NCI-H2107 treated with DMSO at 0.1 percent for 48 hours (cell line): ENCODE measurements at regions not wholly inside any gene's neighbourhood (a gene's known extent, or its start where the extent isn't known, plus 50 kb on each side); places are given as distances from the start of the nearest gene placed in this dataset.

Source experiments
- DNase-seq: peaks from one replicate; lab custom pipeline; 2025; ENCODE audit not compliant: unreplicated experiment; lab: John Stamatoyannopoulos, UW

DNA sequence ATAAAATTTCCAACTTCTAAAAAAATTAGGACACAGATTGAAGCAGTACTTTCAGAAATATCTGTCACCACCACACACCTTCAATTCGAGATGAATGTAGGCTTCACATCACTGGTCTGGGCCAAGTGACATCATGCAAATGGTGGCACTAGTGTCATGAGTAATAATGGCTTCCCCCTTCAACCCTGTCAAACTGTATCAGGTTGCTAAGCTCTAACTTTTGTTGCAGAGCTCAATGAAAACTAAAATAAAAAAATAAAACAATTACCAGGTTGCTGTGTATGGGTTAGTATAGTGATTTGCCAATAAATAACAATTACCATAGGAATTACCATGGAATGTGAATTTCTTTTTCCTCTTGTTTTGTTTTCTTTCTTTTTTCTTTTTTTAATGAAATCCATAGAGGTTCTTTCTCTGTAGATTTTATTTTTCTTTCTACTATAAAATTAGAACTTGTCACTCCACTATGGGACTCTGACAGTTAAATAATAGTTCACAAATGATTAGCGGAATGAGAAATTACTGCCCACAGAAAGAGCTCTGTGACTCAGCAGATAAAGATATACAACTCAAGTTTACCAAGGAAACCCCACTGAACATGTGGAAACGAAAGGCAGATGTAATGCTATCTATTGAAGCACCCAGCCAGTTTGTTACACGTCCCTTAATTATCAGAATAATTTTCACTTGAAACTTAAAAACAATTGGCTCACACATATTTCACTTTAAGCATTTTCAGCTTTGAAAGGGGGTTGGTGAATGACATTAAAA, 783.8 kb upstream of the WWC1 start:
- no peak for DNase-seq

DNA sequence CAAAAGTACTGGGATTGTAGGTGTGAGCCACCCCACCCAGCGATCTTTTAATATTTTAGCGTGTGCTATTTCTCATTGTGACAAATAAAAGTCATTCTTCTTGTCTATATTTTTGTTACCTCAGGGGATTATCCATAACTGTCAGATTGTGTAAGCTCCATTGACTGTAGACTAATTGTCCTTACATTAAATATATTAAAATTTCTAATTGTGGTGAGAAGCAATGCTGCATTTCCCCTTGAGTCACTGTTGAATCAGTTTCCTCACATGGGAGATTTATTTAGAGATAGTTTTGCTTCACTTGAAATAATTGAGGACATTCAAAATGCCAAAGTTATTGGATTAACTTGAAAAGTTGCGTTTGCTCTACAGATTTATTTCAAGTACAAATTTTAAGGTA, 782.4 kb upstream of the WWC1 start:
- DNase-seq: no peak

DNA sequence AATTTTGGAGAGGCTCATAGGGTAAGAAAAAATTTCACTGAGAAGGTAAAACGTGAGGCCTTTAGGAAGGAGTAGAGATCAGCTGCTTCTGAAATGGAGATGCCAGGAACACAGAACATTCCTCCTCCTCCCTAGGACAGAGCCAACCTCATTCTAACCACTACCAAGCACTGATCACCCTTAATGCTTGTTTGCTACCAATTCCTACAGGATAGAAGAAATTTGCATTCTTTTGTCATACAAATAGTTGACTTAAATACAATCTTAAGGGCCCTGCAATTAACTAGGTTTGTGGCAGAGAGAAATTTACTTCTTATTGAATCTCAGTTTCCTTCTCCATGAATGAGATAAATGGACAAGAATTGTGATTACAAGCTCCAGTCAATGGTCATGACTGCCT, 780.2 kb upstream of the WWC1 start:
- DNase-seq: no peak

DNA sequence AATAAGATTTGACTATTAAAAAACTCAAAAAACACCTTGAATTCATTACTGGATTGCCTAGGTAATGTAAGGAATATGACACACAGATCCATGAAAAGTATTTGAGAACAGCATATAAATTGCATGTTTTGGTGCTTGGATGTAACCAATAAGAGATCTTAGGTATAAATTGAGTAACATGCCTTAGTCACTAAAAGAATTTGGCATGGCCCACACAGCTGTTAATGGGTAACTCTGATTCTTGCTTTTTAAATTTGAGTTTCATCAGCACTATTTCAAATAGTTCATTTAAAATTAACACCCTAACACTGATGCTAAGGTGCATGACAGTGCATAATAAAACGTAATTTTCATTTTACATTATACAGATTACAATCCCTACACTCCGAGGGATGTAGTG, 779.3 kb upstream of the WWC1 start:
- no peak for DNase-seq

DNA sequence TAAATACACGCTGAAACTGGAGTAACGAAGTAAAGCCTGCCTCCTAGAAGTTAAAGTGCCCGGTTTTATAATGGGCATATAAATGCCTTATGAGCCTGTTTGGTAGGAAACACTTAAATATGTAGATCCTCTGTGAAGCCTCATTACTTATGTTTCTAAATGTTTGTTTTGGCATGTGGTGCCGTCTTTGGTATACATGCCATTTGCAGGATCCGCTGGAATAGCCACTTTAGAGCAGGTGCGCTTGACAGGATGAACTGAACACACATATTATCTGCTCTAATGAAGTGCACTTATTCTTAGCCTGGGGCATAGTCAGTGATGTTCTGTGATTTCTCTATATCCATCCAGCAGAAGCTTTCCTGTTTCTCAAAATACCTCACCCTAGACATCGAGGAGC, 778.1 kb upstream of the WWC1 start:
- no peak for DNase-seq

DNA sequence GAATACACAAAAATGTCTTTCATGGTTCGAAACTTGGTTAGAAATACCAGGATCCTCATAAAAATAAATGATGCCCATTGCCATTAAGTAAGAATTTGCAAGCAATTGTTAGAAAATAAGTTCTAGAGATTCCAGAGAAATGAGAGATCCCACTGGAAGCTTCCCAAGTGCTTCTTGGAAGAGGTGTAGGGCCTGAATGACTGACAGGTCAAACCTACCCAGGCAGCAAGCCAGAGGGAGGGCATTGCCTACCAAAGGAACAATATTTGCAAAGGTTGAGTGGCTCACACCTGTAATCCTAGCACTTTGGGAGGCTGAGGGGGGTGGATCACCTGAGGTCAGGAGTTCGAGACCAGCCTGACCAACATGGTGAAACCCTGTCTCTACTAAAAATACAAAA, 777.0 kb upstream of the WWC1 start:
- no peak for DNase-seq

DNA sequence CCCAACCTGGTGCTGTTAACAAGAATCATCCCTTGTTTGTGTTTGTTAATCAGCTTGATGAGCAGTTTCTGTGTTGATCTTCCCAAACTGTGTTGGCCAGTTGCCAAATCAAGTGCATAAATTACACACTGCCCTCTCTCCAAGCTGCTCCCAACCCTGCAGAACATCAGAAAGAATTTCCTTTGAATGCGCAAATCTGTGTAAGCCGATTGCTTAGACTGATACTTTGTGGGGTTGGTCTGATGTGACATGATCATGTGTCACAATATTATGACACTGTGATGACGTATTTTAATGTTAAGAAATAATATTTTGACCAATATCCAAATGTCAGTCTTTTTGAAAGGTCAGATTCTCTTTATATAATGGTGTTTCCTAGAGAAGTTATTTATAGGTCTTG, 766.4 kb upstream of the WWC1 start:
- no peak for DNase-seq

DNA sequence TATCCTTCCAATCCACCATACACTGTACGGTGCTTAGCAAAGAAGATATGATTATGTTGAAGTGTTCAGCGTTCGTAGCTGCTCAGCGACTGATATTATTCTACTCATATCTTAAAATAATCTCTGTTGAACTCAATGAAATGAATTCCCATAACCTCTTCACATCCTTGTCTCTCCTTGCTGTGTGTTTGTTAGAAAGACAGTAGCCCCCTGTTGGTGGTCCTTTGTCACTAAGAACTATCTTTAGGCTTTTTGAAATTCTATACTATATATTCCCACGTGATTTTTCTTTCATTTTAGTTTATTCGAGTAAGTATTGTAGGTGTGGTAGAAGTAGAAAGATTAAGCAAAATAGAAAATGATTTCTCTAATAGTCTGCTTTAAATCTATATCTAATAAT, 762.8 kb upstream of the WWC1 start:
- no peak for DNase-seq

DNA sequence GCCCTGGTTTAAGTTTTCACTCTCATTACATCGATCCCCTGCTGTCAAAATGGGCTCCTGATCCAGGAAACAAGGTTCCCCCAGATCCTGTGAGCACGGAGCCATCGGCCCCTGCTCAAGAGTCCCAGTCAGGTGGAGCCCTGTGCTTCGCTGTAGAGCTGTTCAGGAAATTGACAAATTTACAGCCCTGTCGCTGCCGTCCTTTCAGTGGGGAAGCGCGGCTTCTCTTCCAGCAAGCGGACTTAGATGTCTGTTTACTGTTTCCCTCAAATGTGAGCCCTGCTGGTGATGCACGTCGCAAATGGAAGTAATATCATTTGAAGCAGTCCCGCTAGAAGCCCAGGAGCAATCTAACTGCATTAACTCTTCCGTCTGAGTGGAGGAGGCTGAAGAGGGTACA, 760.9 kb upstream of the WWC1 start:
- no peak for DNase-seq

DNA sequence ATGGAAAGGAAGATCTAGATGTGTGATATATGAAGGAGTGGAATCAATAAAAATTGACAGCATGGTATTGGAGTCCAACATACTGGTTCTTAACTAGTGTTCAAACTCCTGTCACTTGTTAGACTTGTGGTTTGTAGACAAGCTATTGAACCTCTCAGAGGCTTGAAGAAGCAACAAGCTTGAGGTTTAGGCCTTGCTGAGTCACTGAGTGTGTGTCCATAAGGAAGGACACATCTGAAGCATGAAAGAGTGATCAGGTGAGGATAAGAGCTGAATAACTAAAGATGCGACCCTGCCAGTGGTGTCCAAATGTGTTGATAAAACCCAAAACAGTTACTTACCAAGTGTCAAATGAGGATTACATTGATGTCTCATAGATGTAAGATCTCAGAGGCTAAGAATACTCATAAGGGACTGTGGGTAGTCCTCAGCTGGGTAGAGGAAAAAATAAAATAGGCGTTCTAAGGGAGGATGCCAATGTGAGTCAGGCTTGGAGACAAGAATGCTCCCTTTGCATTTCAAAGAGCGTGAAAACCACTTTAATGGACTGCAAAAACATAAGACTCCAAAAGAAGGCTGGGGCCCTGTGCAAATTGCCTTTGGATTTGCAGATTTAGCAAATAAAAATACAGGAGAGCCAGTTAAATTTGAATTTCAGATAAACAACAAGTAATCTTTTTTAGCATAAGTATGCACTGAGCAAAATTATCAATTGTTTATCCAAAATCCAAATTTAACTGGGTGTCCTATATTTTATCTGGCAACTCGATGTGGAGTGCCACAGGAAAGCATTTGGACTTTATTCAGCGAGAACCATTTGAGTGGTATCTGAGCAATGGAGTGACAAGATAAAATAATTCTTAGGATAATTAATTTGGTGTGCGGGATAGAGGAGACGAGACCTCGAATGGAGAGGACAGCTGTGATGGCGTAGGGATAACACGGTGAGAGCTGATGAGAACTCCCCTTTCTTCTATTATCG, 757.3 kb upstream of the WWC1 start:
- no peak for DNase-seq

DNA sequence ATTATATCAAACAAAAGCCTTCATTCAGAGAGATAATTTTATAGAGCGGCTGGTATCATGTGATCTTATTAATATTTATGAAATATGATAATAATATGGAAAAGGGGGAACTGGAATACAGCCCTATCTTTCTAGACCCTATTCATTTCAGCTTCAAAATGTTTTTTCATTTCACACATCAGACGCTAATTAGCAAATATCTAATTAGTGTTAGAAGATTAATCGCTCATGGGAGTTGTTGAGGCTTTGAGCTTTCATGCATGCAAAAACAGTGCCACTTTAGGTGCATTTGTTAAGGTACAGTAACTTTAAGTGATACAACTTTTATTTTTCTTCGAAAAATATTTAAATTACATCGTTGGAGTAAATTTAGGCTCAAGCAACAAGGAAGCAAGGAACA, 751.7 kb upstream of the WWC1 start:
- DNase-seq: no peak

DNA sequence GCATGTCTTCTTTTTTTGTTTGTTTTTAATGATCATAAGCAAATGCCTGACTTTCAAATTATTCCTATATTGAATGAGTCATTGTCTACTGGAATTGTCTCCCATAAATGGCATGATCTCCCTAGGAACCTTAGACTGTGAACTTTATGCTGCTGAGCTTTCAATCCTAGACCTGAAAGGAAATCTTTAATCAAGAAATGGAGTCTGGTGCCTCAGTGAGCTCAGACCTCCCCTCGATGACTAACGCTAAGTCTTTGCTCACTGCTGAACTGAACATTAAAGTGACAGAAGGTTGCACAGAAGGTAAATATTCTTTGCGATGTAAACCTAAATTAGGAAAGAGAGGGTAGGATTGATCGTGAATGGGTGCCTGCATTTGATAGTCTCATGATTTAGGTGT, 745.2 kb upstream of the WWC1 start:
- DNase-seq: no peak

DNA sequence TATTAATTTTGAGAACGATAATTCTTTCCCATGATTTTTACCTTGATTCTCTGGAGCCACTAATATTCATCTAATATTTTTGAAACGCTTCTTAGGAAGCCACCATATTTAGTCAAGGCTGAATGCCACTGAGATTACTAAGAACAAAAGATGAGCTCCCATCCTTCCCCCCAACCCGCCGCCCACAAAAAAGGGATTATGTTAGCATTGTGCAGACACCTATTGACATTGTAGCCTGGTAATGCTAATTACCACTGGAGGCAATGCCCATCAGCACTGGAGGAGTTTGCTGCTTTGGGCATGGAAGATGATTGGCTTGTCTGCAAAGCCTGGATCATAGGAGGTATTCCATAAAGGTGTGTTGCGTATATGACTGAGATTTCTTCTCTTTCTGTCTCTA, 739.1 kb upstream of the WWC1 start:
- DNase-seq: no peak

DNA sequence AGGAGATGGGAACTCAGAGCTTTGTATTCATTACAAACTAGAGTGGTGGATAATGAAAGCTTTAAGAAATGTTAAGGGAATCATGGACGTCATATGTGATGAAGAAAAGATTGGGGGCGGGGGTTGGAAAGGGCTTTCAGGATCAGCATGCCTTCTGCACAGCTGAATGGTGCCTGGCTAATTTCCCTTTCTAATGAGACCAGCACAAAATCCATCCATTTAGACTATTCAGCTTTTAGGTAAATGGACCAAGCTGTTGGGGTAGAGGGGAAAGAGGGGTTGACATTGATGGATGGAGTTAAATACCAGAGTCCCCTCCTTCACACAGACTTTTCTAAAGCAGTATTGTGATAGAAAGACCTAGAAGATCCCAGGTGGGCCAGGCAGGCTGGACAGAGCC, 737.9 kb upstream of the WWC1 start:
- DNase-seq: no peak

DNA sequence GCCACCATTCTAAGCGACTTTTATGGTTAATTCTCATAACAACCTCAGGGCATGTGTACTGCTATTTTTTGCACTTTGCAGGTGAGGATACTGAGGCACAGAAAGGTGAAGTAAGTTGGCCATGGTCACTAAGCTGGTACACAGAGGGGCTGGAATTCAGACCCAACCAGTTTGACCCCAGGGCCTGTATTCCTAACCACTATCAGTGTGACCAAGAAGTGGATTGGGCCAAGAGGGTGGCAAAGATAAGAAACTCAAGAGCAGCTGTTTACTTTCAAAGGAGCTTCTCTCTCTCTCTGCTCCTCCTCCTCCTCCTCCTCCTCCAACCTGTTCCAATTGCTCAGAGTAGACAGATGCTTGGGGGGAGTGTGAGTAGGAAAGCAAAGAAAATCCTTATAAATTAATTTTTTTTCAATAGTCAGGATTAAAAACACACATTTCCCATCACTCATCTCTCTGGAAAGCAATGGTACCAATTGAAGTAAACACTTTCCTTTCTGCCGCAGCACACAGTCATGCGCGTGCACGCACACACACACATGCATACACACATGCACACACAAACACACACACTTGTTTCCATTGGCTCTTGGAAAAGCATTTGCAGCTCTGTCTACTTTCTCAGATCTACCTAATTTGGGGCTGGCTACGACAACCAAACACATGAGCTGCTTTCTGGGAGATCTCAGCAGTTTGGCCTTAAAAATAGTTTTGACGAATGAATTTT, 736.7 kb upstream of the WWC1 start:
- no peak for DNase-seq

DNA sequence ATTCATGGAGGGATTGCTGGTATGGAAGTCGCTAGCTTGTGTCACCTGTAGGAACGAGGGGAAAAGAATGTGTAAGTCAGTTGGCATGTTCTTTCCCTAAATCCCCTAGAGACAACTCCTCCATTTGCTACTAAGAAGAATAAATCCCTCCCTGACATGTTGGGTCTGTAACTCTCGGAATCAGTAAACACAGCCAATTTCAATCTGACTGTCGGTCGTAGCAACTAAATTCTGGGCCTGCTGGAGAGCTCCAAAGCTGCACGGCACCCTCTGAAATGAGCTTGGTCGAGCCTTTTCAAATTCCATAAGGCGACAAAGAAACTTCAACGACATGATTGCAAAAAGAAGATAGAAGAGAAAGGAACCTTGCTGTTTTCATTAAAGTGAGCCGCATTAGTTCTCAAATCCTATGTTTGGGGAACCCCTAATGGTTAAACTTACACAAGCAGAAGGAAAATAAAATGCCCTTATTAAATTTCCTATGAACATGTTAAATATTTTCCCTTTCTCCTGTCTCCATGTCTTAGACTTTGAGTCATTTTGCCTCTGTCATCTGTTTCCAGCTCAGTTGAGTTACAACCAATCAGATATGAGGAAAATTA, 735.8 kb upstream of the WWC1 start:
- no peak for DNase-seq

DNA sequence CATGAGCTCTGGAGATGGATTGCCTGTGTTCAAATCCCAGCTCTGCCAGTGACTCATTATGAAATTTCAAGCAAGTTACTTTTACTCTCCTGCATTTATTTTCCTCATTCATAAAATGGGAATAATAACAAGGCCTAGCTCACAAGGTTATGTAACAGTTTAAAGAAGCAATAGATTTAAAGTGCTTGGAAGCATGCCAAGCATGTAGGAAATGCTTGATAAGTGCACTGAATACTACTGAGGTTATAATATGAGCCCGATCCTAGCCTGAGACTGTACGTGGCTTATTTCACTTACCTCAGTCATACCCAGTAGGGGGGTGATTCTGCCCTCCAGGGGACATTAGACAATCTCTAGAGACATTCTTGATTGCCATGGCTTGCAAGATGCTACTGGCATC, 734.1 kb upstream of the WWC1 start:
- no peak for DNase-seq

DNA sequence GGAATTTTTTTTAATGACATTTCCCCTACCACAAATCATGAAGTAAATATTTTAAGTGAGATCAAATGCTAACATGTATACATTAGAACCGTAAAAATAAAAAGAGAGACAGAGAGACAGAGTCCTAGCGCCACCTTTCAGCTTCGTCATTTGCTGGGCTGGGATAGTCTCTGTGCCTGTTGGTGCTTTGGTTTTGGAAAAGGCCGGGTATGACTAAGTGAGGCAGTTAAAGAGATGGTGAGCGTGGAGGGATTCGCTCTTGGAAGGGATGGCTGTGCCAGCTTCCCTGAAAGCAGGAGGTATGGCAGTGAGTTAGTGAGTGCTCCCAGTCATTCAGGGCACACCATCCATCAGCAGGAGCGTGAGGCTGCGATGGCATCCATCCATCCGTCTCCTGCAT, 729.6 kb upstream of the WWC1 start:
- DNase-seq: no peak

DNA sequence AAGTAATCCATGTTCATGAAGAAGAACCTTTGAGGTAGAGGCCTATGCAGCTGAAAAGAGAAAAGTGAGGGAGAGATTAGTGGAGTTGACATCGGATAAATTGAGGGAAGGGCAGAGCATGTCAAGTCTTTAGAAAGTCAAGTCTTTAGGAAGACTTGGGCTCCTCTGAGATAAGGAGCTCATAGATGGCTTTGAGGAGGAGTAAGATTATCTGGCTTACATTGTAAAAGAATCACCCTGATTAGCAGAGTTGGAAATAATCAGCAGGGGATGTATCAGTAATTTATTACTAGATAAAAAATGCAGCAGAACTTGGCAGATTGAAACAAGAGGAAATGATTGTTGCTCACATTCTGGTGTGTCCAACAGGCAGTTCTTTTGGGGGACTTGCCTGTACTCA, 727.2 kb upstream of the WWC1 start:
- no peak for DNase-seq

DNA sequence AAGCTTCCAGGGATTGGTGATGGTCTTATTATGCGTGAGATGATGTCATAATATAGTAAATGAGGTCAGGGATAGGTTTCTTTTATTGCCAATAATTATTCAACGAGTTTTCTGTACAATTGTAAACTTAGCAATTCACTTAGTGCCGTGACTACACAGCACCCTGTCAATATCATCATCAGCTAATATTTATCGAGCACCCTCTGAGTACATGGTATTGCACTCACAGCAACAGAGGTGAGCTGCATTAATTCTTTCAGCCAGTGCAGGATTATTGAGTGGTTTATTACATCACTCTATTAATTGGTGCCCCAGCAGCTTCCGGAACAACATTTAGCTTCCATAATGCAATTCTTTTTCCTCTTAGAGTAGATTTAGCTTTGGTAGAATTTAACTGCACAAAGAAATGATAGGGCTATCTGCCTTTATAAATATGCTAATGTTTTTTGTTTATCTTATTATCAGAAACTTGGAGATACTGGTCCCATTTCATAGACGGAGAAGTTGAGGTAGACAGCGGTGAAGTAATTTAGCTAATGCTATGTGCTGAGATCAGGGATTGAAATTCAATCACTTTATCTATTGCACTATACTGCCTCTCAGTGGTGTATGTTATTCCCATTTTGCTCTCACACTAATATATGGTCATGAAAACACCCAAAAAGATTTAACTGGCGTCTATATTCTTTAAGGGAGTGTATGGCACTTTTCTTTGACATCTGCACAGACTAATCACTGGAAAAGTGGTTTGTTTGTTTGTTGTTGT, 726.1 kb upstream of the WWC1 start:
- no peak for DNase-seq

DNA sequence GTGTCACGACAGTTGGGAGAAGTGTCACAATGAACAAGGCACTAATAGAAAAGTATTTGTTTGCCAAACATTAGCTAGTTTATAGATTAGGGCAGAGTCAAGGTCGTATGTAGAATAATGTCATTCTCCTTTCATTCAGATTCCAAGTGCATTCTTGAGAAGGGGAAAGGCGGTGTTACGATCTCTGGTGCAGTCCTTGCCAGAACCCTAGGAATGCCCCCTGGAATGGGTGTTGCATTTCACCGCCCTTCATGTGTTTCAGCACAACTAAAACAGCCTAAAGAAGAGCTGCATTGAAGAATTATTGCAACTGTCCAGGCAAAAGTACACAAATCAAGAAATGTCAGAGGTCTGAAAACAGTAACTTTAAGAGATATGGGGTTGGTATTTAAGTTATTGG, 721.0 kb upstream of the WWC1 start:
- DNase-seq: no peak
